ENCODE measurements at regions not wholly inside any gene's neighbourhood (a gene's known extent, or its start where the extent isn't known, plus 50 kb on each side); places are given as distances from the start of the nearest gene placed in this dataset.

DNA sequence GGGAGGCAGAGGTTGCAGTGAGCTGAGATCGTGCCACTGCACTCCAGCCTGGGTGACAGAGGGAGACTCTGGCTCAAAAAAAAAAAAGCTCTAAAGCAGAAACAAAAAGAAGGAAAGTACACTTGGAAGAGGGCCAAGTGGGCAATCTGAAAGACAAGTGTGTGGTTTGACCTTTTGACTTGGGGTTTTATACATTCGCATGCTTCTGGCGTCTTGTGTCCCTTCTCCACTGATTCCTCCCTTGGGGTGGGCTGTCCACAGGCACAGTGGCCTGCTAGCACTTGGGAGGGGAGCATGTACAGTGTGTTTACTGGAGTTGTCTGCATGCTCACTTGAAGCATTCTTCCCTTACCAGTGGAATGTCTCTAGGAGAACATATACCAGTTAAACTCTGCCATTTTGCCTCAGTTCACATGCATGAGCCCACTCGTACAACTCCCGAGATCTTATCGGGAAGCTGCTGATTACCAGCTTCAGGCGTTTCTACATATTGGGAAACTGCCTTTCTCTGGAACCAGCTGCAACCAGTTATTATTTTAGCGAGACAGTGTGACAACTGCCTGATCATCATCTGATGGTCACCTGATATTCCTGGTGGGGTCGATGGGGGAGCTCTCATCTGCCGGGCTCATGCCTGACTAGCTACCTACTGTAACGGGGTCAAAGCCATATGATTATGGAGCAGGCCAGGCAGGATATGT lies 113.5 kb upstream of the ZNF678 start:
- no peak for ATAC-seq

DNA sequence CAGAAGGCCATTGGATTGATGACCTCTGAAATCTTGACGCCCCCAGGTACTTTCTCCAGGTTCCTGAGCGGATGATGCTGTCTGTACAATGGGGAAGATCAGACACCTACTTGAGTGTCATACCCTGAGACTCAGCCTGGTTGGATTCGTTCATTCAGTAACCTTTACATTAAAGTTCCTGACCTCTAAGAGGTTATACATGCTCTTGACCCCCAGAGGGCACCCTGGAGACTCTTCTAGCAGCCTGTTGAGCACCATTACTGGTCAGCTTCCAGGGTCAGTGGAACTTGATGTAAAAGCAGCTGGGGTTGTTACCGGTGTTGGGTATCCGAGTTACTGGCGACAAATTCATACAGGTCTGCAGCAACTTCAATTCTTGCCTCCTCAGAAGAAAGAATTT lies 114.3 kb upstream of the ZNF678 start:
- no peak for ATAC-seq

DNA sequence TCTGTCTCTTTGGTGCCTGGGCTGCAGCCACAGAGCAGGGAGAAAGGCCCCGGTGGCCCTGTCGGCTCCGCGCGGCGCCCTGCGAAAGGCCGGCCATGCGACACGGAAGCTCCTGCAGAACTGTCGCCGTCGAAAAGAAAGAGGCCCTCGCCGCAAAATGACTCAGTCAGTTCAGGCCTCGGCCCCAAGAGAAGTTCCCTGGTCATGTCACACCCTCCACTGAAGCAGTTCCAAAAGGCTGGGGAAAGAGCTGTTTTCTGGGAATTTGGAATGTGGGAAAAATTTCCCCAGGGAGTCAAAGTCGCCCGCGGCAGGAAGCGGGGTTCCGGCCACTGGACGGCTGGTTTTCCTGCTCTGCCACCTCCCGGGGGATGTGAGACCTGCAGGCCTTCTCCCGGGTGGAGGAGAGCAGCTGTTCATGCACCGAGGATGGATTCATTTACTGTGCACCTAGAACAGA lies 115.8 kb upstream of the ZNF678 start:
- ATAC-seq, result no peak

DNA sequence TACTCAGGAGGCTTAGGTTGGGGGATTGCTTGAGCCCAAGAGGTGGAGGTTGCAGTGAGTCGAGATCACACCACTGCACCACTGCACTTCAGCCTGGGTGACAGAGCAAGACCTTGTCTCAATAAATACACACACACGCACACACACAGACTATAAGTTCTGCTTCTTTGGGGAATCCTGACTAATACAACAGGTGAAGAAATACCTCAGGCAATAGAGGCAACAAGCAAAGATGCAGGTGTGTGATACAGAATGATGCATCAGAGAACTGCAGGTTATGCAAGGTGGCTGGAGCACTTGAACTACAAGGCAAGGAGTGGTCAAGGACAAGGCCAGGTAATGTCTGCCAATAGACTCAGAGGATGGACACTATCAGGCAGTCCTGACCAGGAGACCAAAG lies 117.6 kb upstream of the ZNF678 start:
- no peak for ATAC-seq

DNA sequence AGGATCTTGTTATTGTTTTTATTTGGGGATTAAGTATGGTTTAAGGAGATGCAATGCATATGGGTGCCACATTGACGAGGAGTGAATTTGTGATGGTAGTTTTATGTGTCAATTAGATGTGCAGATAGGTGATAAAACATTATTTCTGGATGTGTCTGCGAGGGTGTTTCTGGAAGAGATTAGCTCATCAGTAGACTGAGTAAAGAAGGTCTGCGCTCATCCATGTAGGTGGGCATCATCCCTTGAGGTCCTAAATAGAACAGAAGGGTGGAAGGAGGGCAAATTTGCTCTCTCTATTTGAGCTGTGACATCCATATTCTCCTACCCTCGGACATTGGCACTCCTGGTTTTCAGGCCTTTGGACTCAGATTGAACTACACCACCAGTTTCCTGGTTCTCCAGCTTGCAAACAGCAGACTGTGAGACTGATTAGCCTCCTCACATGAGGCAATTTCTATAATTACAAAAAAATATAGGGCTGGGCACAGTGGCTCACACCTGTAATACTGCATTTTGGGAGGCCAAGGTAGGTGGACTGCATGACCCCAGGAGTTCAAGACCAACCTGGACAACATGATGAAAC lies 118.2 kb upstream of the ZNF678 start:
- no peak for ATAC-seq

DNA sequence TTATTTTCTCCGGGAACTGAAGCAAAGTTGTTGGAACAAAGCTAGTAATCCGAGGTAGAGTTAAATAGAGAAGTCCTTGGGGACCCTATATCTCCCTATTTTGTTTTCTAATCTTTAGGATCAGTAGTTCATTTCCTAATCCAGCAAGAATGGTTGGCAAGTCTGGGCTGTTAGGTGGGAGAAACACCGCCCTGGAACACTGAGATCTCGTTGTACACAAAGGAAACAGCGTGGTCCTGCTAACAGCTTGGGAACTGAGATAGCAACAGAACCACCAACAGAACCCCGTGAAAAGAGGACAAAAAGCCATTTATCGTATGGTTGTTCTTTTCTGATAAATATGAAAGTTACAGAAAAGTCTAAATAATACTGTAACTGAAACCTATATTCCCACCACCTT lies 121.9 kb upstream of the CDC42BPA start:
- ATAC-seq, result no peak

DNA sequence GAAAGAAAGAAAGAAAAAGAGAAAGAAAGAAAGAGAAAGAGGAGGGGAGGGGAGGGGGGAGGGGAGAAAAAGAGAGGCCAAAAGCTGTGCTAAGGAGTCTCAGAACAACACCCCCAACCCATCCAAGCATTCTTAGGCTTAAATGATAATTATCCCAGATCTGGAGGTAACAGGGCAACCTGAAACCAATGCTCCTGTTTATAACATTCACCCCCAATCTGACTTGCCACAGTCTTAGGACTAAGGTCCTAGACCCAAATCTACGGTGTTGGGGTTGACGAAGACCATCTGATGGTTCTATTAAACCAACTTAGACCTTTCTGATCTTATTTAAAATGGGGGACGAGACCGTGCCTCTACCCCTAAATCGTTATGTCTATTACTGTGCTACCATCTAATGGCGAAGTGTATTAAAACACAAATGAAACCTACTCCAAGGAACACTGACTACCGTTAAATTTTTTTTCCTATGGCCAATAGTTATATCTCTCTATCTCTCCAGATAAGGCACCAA lies 119.3 kb upstream of the CDC42BPA start:
- no peak for ATAC-seq

DNA sequence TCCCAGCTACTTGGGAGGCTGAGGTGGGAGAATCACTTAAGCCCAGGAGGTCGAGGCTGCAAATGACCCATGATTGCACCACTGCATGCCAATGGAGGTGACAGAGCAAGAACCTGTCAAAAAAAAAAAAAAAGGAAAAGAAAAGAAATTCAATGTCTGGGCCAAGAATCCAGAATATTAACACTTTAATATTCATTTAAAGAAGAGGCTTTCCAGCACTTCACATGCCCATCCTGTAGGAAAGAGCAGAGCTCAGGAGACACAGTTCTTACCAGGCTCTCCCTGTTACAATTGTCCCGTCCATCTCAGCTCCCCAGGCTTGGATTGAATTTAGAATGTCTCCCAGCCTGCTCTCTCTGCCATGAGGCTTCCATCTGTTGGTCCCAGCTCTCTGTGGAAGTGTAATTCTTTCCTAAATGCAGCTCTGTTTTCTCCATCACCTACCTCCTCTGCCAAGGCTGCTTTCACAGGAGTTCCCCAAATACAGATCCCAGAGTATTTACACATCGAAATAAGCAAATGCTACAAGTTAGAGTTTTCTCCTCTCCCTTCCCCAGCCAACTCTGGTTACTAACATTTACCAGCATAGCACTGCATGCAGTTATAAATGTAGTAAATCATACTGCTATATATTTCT lies 116.6 kb upstream of the CDC42BPA start:
- no peak for ATAC-seq

DNA sequence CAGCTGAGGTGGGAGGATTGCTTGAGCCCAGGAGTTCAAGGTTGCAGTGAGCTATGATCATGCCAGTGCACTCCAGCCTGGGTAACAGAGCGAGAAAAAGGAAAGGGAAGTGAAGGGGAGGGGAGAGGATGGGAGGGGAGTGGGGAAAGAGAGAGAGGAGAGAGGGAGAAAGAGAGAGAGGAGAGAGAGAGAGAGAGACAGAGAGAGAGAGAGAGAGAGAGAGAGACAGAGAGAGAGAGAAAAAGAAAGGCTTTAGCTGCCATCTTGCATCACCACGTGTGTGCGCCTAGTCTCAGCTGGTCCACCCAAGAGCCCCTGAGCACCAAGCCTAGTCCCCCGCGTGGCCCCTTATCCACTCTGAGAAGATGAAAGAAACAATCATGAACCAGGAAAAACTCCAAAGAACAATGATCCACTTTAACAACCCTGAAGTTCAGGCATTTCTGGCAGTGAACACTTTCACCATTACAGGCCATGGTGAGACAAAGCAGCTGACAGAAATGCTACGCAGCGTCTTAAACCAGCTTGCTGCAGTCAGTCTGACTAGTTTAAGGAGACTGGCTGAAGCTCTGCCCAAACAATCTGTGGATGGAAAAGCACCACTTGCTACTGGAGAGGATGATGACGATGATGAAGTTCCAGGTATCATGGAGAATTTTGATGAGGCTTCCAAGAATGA lies 115.5 kb upstream of the CDC42BPA start:
- no peak for ATAC-seq

DNA sequence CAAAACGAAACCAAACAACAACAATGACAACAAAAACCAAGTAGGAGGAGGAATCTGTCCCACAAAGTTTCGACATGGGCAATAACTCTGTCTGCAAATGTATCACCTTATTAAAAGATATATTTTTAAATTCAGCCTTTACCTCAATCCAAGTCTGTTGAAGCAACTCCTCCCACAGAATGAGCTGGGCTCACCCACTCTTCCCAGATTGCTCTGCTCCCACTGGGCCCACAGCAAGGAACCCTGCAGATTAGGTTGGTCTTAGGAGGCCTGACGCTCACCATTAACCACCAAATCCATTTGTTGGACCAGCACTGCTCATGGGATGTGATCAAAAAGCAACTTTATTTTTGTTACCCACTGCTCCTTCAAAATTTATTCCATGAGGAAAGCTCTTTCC lies 114.7 kb upstream of the CDC42BPA start:
- no peak for ATAC-seq

DNA sequence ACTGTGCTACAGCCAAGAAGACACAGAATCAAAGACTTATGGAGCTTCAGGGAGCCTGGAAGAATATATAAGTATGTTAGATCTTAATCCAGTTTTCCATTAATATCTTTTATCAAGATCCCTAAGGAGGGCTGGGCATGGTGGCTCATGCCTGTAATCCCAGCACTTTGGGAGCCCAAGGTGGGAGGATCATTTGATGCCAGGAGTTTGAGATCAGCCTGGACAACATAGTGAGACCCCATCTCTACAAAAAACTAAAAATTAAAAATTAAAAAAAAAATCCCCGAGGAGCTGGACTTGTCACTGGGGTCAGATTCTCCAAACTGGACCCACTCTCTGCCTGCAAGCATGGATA lies 113.9 kb upstream of the CDC42BPA start:
- no peak for ATAC-seq

DNA sequence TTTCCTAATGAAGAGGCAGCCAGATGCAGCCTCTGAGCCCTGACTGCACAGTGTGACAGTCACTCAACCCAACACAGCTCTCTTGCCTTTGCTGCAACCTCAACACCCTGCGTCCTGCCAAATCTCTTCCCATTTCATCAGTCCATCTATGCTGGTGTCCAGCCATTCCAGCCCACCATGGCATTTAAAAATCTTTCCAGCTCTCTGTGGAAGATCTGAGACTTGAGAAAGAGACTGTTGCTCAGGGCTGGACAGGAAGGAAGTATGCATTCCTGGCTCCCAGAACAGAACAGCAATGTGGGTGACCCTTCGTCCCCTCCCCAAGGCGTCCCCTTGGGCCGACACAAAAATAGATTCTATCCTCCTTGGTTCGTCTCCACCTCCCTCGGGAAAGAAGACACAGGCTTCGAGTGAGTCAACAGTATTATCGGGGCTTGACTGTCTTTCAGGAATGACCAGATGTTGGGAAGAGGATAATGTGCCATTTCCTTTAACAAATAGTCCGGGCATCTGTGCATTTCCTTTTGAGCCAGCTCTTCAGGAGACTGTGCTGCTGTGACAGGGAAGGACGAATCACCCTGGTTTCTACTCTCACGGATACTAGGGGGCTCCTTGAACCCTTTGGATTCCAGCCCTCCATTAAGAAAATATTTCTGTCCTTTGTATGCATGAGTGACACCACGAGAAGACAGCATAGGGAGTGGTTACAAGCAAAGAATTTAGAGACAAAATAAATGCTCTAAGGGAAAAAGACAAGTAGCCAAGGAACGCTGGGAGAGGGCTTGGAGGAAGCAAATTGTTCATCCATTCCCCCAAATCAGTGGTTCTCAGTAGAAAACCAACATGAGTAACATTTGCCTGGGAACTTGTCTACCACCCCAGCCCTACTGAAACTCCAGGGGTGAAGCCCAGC lies 111.4 kb upstream of the CDC42BPA start:
- no peak for ATAC-seq

DNA sequence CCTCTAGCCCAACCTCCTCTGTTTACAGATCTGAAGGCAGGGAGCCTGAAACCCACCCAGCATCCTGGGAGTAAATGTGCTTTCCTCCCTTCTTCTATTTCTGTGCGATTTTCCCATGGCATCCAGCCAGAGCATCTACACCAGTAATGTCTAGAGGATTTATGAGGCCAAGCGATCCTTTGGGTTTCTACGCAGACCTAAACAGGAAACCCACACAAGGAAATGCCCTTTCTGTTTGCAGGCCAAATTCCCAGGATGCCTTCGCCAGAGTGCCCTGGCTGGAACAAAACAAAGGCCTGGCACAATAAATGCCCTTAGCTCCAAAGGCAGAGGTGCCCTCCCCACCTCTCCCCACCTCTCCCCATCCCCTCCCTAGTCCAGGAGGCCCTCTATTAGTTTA lies 110.5 kb upstream of the CDC42BPA start:
- ATAC-seq, result no peak

DNA sequence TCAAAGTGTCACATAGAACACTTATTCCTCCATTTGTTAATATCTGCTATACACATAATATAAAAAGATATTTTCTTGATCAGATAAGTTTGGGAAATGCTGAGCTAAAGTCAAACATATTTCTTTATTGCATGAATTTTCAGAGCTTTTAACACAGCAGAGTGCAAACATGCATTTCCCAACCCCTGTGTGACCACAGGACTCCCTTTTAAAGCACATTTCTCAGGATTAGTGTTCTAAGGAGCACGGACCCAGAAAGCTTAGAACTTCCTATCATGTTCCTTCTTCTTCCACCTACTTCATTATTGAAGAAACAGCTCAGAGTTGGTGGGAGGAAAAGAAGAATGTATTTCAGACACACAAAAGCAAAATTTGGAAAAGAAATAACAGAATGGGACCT lies 109.1 kb upstream of the CDC42BPA start:
- no peak for ATAC-seq

DNA sequence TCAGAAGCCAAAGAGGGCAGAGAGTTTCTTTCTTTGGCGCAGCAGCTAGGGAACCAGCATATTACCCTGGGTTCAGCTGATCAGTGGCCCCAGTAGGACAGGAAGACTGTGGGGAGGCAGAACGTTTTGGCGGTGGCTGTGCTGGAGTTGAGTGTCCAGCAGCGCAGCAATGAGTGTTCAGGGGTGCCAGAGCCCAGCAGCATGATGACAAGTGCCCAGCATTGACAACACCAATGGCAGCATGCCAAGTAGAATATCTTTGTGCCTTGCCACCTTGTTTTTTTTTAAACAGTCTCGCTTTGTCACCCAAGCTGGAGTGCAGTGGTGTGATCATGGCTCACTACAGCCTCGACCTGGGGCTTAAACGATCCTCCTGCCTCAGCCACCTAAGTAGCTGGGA lies 106.7 kb upstream of the CDC42BPA start:
- no peak for ATAC-seq

DNA sequence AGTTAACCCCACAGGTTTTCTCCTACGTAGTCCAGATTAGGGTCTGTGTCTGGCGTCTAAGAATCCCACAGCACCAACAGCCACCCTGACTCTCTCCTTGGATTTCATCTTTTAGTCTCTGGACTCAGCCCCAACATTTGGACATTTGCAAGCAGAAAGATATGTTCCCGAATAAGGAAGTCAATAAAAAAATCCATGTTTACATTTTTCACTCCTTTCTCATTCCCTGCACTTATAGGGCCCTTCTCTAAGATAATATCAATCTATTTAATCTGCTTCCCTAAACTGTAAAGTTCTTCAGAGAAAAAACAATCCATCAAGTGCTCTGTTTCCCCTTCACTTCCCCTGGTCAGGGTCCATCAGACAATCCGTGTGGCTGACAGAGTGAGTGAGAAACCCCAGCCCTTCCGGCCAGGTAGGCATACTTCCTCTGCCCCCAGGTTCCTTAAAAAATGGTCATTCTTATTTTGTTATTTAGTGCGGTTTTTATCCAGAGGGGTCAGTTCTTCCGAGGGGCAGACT lies 105.9 kb upstream of the CDC42BPA start:
- ATAC-seq, result no peak

DNA sequence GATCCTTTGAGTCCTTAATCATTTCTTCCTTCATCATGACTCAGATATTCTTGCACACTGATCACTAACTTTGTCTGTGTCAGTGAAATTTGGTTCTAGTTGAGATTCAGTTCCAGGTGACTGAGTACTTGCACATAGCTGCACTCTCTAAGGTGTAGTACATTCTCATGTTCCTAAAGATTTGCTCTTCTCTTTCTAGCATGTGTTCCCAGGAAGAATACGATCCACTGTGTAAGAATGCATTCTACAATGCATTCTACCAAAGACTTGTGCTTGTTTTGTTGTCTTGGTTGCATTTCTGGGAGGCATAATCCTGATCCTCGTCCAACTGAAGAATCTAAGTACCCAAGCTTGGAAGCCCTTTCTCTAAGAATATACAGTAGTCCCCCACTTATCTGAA lies 104.3 kb upstream of the CDC42BPA start:
- ATAC-seq, result no peak

DNA sequence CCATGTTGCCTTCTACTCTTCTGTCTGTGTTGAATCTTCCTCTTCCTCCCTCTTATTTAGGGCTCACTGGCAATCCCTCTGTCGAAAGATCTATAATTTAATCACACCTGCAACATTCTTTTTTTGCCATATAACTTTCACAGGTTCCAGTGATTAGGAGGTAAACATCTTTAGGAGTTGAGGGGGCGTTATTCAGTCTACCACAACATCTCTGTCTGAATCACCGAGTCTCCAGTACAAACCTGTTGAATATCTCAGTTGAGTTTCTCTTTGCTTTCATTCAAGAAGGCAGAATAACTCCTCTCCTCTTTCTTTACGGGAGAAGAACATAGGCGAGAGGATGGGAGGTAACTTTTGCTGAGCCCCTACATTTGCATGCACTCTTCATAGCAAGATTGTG lies 101.9 kb upstream of the CDC42BPA start:
- ATAC-seq, result no peak

DNA sequence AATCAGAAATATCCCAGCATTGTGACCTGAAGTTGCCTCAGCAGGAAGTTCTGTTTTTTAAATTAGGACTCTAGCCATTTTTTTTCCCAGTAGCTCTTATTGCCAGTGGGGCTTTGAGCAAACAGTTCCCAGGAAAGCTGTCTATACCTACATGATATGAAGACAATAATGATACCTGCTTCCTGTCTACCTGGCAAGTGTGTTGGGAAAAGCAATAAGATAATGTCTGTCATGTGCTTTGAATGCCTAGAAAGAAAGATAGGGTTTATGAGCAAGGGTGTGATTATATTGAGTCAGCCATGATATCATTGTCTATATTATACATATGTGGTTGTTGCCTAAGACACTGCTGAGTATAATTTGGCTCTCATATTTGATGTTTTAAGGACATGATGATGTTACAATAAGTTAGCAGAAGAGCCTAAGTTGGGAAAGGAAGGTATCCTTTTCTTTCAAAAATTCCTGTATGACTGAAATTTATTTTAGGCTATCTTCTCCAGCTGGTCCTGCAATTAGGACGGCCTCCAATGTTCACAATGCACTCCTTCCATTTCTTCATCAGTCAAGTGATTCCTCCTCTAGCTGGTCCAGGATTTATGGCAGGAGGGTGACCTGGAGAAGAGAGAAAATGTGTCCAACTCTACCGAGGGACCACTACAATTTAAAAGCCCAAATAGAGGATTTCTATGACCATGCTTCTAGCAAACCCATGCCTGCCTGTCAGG lies 99.6 kb upstream of the CDC42BPA start:
- ATAC-seq, result no peak

DNA sequence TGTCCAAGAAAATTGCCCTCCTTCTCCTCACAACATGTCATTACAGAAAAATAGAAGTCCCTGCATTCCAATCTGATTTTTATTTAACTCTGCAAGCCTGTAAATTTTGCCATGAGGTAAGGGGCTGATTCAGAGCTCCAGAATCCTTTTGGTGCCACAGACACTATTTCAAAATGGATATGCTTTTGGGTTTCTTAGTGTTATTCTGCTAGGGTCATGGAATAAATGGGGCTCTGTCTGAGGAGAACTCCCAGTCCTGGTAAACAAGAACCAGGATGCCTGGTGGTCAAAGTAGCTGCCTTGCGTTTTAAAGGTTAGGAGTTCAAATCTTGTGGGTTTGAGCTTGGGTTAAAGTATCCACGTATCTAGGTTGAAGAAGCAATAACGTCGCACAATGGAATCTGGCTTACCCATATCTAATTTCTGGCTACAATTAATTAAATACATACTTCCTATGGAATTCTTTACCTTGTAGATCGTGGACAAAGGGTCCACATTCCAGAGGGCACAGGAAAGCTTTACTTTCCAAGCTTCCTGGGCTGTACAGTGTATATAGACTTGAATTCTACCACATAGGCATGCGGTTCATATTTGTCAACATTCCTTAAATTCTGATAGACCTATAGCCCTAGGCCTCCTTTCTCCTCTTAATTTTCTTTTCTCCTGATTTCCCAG lies 98.0 kb upstream of the CDC42BPA start:
- no peak for ATAC-seq
